A673 (cell line): ENCODE measurements at regions not wholly inside any gene's neighbourhood (a gene's known extent, or its start where the extent isn't known, plus 50 kb on each side); places are given as distances from the start of the nearest gene placed in this dataset.
A peak's percentile ranks its signal among the peaks of the same experiment; 100 is the strongest.

Experiments used
- BruUV-seq: library from RNA; stranded (reverse); fragments of 400-500 nt; replicated peaks from 2 replicates; lab custom pipeline; 2021; lab: Mats Ljungman, UMichigan
- CTCF ChIA-PET: fragments of 300-600 bp; sonication (Branson Sonifier 250); formaldehyde crosslinking; loops from one replicate; lab custom pipeline; 2022; ENCODE audit warnings: antibody characterized with exemption; lab: Charles Lee
- POLR2A ChIA-PET: fragments of 300-600 bp; sonication (Branson Sonifier 250); formaldehyde crosslinking; loops from one replicate; lab custom pipeline; 2022; ENCODE audit warnings: antibody characterized with exemption; ENCODE audit not compliant: low non-redundant PET; lab: Charles Lee
- DNase-seq: peaks from one replicate; pipeline ENCODE4 v3.0.0-alpha.2; 2015; ENCODE audit warnings: low spot score
- H3K27ac ChIP-seq: fragments of 200-600 bp; sonication (generic); 2 replicates; pipeline ENCODE4 v1.5.1; 2016; ENCODE audit warnings: mixed run types, low read depth, mild to moderate bottlenecking, mixed read lengths, antibody characterized with exemption, low read length; ENCODE audit not compliant: poor library complexity, severe bottlenecking
- H3K27me3 ChIP-seq: fragments of 200-600 bp; sonication (generic); replicated peaks from 2 replicates; pipeline ENCODE4 v1.6.1; 2017; ENCODE audit warnings: mixed run types, low read depth, mild to moderate bottlenecking, mixed read lengths, antibody characterized with exemption, low read length; ENCODE audit not compliant: insufficient read depth, poor library complexity
- H3K36me3 ChIP-seq: fragments of 200-600 bp; sonication (generic); 2 replicates; pipeline ENCODE4 v1.6.1; 2016; ENCODE audit warnings: mixed run types, mild to moderate bottlenecking, mixed read lengths, antibody characterized with exemption, low read length; ENCODE audit not compliant: insufficient read depth, poor library complexity, severe bottlenecking
- H3K4me1 ChIP-seq: fragments of 200-600 bp; sonication (generic); 2 replicates; pipeline ENCODE4 v1.6.1; 2017; ENCODE audit warnings: mixed run types, mild to moderate bottlenecking, mixed read lengths, antibody characterized with exemption, low read length; ENCODE audit not compliant: insufficient read depth, poor library complexity, severe bottlenecking
- H3K4me3 ChIP-seq: fragments of 200-600 bp; sonication (generic); 2 replicates; pipeline ENCODE4 v1.5.1; 2016; ENCODE audit warnings: low read depth, mixed run types, mild to moderate bottlenecking, mixed read lengths, low read length; ENCODE audit not compliant: poor library complexity, severe bottlenecking
- H3K9me3 ChIP-seq: fragments of 200-600 bp; sonication (generic); 2 replicates; pipeline ENCODE4 v1.6.1; 2016; ENCODE audit warnings: mixed run types, low read depth, mild to moderate bottlenecking, mixed read lengths, antibody characterized with exemption, low read length; ENCODE audit not compliant: poor library complexity, severe bottlenecking
- EZH2 ChIP-seq: fragments of 200-600 bp; sonication (generic); IDR thresholded peaks from 2 replicates; pipeline ENCODE4 v1.6.1; 2017; ENCODE audit warnings: borderline replicate concordance, low read depth, mild to moderate bottlenecking, mixed read lengths, antibody characterized with exemption, low read length; ENCODE audit not compliant: poor library complexity, severe bottlenecking
- intact Hi-C: fragments of 100-400 bp; cut with micrococcal nuclease; formaldehyde crosslinking; loops from one replicate; pipeline ENCODE4 v1.10.0; 2022; ENCODE audit not compliant: unreplicated experiment
- TF ChIP-seq, protein P1 (sequence below): fragments of 300-800, 200-600 bp; sonication (generic); conservative IDR thresholded peaks from 2 replicates; pipeline ENCODE4 v1.5.1; 2017; ENCODE audit warnings: low read depth, mild to moderate bottlenecking, antibody characterized with exemption, low read length, moderate library complexity, mixed read lengths

DNA sequence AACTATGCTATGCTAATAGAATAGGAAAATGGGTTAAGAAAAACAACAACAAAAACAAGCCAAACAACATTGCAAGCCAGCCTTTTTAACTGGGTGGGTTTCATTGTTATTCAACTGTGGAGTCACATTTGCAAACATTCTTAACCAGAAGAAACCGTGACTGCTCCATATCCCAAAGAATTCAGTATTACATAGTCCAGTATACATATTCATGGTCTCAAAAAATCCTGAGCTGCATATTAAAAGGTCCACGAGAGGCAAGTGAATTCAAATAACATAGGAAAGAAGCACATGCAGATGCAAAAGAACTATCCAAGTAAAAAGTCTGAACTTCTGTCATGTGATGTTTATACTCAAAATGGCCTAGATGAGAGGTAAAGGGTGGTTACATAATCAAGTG lies 179.1 kb upstream of the ETAA1 start:
- intact Hi-C loops, result no loop called here
- no peaks in the 10 kb centered on the region for H3K36me3 ChIP-seq
- DNase-seq, result no peak
- H3K4me3 ChIP-seq, result no peak overlapping the region
- ChIA-PET POLR2A (no interaction called here), CTCF (no interaction called here)
- H3K27me3 ChIP-seq, result no peaks in the 10 kb centered on the region
- H3K27ac ChIP-seq, result no peak overlapping the region
- TF ChIP-seq, protein P1, sequence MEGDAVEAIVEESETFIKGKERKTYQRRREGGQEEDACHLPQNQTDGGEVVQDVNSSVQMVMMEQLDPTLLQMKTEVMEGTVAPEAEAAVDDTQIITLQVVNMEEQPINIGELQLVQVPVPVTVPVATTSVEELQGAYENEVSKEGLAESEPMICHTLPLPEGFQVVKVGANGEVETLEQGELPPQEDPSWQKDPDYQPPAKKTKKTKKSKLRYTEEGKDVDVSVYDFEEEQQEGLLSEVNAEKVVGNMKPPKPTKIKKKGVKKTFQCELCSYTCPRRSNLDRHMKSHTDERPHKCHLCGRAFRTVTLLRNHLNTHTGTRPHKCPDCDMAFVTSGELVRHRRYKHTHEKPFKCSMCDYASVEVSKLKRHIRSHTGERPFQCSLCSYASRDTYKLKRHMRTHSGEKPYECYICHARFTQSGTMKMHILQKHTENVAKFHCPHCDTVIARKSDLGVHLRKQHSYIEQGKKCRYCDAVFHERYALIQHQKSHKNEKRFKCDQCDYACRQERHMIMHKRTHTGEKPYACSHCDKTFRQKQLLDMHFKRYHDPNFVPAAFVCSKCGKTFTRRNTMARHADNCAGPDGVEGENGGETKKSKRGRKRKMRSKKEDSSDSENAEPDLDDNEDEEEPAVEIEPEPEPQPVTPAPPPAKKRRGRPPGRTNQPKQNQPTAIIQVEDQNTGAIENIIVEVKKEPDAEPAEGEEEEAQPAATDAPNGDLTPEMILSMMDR, result no peak
- TF ChIP-seq EZH2, result no peak
- no TSS peak for BruUV-seq
- no peaks in the 10 kb centered on the region for H3K9me3 ChIP-seq
- H3K4me1 ChIP-seq, result peaks cover 27% of the 10 kb centered on the region

DNA sequence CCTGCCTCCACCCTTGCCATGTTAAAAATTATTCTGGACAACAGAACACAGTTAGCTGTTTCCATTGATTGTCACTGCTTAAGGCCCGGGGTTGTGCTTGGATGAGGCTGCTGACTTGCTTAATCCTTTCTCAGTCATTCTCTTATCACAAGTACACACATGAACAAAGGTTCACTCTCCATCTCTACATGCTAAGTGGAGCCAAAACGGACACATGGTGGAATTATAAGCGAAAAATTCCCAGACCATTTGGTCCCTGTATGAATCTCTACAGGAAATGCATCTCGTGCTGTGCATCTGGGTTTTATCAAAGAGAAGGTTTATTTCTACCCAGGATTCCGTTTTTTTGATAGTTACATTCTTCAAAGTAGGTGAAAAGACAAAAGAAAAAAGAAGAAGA lies 177.5 kb upstream of the ETAA1 start:
- no peak for DNase-seq
- POLR2A ChIA-PET, result no interaction called here
- no peak for TF ChIP-seq EZH2
- TF ChIP-seq, protein P1, result no peak
- BruUV-seq, result no TSS peak
- peaks cover 27% of the 10 kb centered on the region for H3K4me1 ChIP-seq
- intact Hi-C loops, result no loop called here
- no peaks in the 10 kb centered on the region for H3K9me3 ChIP-seq
- no peaks in the 10 kb centered on the region for H3K36me3 ChIP-seq
- H3K27ac ChIP-seq, result no peak overlapping the region
- no peak overlapping the region for H3K4me3 ChIP-seq
- CTCF ChIA-PET, result no interaction called here
- no peaks in the 10 kb centered on the region for H3K27me3 ChIP-seq

DNA sequence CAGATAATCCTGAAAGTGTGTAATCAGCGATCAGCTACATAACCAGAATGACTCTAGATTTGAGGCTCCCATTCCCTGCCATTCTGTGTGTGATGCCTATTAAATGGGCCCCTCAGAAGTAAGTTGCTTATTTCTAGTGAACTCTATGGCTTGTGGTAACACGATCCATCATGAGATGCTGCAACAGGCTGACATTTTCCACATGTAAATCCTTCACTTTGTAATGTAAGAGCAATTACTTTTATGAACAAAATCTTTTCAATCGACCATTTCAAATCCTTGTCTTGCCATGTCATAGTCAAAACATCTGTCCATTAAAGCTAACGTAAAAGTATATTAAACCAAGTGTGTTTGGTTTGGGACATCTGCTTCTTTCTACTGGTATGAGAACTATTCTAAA lies 175.9 kb upstream of the ETAA1 start:
- DNase-seq, result peak; percentile 40
- intact Hi-C loops, result no loop called here

More for the DNA sequence above, 175.9 kb upstream of the ETAA1 start:
- ChIA-PET CTCF (no interaction called here), POLR2A (no interaction called here)
- no peaks in the 10 kb centered on the region for H3K36me3 ChIP-seq
- peaks cover 20% of the 10 kb centered on the region for H3K4me1 ChIP-seq
- no peak overlapping the region for H3K27ac ChIP-seq
- H3K27me3 ChIP-seq, result no peaks in the 10 kb centered on the region
- BruUV-seq, result no TSS peak
- TF ChIP-seq, protein P1, result no peak
- TF ChIP-seq EZH2, result no peak
- no peaks in the 10 kb centered on the region for H3K9me3 ChIP-seq
- H3K4me3 ChIP-seq, result no peak overlapping the region
